H1 (cell line): ENCODE measurements at regions not wholly inside any gene's neighbourhood (a gene's known extent, or its start where the extent isn't known, plus 50 kb on each side); places are given as distances from the start of the nearest gene placed in this dataset.

ENCODE experiments used
- CTCF ChIA-PET: fragments of 300-600 bp; sonication (Branson Sonifier 250); formaldehyde crosslinking; loops from one replicate; lab custom pipeline; 2021; ENCODE audit not compliant: partially characterized antibody; lab: Charles Lee
- POLR2A ChIA-PET: fragments of 300-600 bp; sonication (Branson Sonifier 250); formaldehyde crosslinking; loops from one replicate; lab custom pipeline; 2021; ENCODE audit warnings: inconsistent platforms; ENCODE audit not compliant: partially characterized antibody; lab: Charles Lee
- DNase-seq, 2 experiments: peaks; one replicate each; pipeline versions ENCODE4 v3.0.0 to v3.0.0-alpha.2; 2010 to 2022; ENCODE audit warnings: low spot score in 2 of 2, low read depth in 1 of 2, mixed read lengths in 1 of 2
- FAIRE-seq: peaks from 2 replicates; lab custom pipeline; 2011; peaks lifted over from hg19 to GRCh38; lab: Jason Lieb, UNC
- H2AFZ ChIP-seq: 2 replicates; pipeline ENCODE4 v1.8.1; 2012; ENCODE audit warnings: low read length, inconsistent platforms
- H2AK5ac ChIP-seq: 2 replicates; pipeline ENCODE4 v1.6.1; 2013; ENCODE audit warnings: low read depth, low read length
- H2BK120ac ChIP-seq: replicated peaks from 2 replicates; pipeline ENCODE3; 2013; ENCODE audit warnings: low read depth, low read length, inconsistent platforms
- H2BK12ac ChIP-seq: 2 replicates; pipeline ENCODE4 v1.6.1; 2013; ENCODE audit warnings: low read depth, low read length
- H2BK15ac ChIP-seq: 2 replicates; pipeline ENCODE4 v1.6.1; 2013; ENCODE audit warnings: low read length
- H2BK20ac ChIP-seq: 2 replicates; pipeline ENCODE4 v1.6.1; 2013; ENCODE audit warnings: low read length
- H2BK5ac ChIP-seq: 2 replicates; pipeline ENCODE4 v1.6.1; 2013; ENCODE audit warnings: low read depth, low read length
- H3K14ac ChIP-seq: 2 replicates; pipeline ENCODE4 v1.6.1; 2013; ENCODE audit warnings: inconsistent platforms; ENCODE audit not compliant: insufficient read length
- H3K18ac ChIP-seq: 2 replicates; pipeline ENCODE4 v1.6.1; 2013; ENCODE audit warnings: low read length; ENCODE audit errors: extremely low read depth
- H3K23ac ChIP-seq: 2 replicates; pipeline ENCODE4 v1.6.1; 2013; ENCODE audit warnings: inconsistent platforms; ENCODE audit not compliant: insufficient read length
- H3K23me2 ChIP-seq: 2 replicates; pipeline ENCODE4 v1.6.1; 2013; ENCODE audit warnings: low read depth, low read length
- H3K27ac ChIP-seq: 2 replicates; pipeline ENCODE4 v1.6.1; 2011; ENCODE audit warnings: low read depth, low read length, inconsistent platforms
- H3K27me3 ChIP-seq, 4 experiments: replicated peaks in 1 of 4; 1 replicate in 1 of 4; 2 replicates in 3 of 4; pipeline versions ENCODE4 v1.6.1 to v1.8.1; 2011 to 2013; ENCODE audit warnings: low read length in 3 of 4, mild to moderate bottlenecking in 3 of 4, inconsistent platforms in 2 of 4, mixed read lengths in 2 of 4, moderate library complexity in 1 of 4; ENCODE audit not compliant: control insufficient read depth in 3 of 4, insufficient read depth in 3 of 4; ENCODE audit errors: extremely low read depth in 1 of 4
- H3K36me3 ChIP-seq, 4 experiments: 2 replicates each; pipeline versions ENCODE4 v1.6.1 to v1.8.1; 2011 to 2013; ENCODE audit warnings: mild to moderate bottlenecking in 4 of 4, low read length in 3 of 4, moderate library complexity in 2 of 4, control low read depth in 1 of 4, inconsistent platforms in 1 of 4; ENCODE audit not compliant: insufficient read depth in 4 of 4, control insufficient read depth in 2 of 4
- H3K4ac ChIP-seq: replicated peaks from 2 replicates; pipeline ENCODE3; 2013; ENCODE audit warnings: low read length, low read depth, mixed read lengths, inconsistent platforms; ENCODE audit not compliant: insufficient read length
- H3K4me1 ChIP-seq, 4 experiments: replicated peaks in 1 of 4; 1 replicate in 1 of 4; 2 replicates in 3 of 4; pipeline versions ENCODE4 v1.6.1 to v1.8.1; 2011 to 2013; ENCODE audit warnings: low read length in 3 of 4, inconsistent platforms in 2 of 4, mixed read lengths in 1 of 4; ENCODE audit not compliant: insufficient read depth in 4 of 4, control insufficient read depth in 3 of 4
- H3K4me2 ChIP-seq, 2 experiments: 2 replicates each; pipeline versions ENCODE4 v1.6.1 to v1.8.1; 2011 to 2013; ENCODE audit warnings: low read depth in 2 of 2, low read length in 2 of 2, control low read depth in 1 of 2, inconsistent platforms in 1 of 2, mild to moderate bottlenecking in 1 of 2; ENCODE audit not compliant: insufficient read depth in 1 of 2
- H3K4me3 ChIP-seq, 4 experiments: fragments of 200-600, 300-600 bp in 1 of 4; sonication (generic), shearing (Covaris generic), sonication (Bioruptor Twin) in 1 of 4; 2 replicates each; pipeline versions ENCODE4 v1.5.1 to v1.8.1; 2011 to 2016; ENCODE audit warnings: low read length in 4 of 4, low read depth in 3 of 4, control low read depth in 2 of 4, inconsistent platforms in 2 of 4, mild to moderate bottlenecking in 2 of 4, mixed read lengths in 1 of 4, moderate library complexity in 1 of 4; ENCODE audit not compliant: insufficient read depth in 2 of 4; ENCODE audit errors: extremely low read depth in 1 of 4
- H3K56ac ChIP-seq: replicated peaks from 2 replicates; pipeline ENCODE3; 2013; ENCODE audit warnings: low read depth, mild to moderate bottlenecking, mixed read lengths, low read length, inconsistent platforms; ENCODE audit not compliant: insufficient read length
- H3K79me1 ChIP-seq: 2 replicates; pipeline ENCODE4 v1.6.1; 2013; ENCODE audit warnings: low read depth, low read length, control low read depth
- H3K79me2 ChIP-seq, 2 experiments: 2 replicates each; pipeline versions ENCODE4 v1.6.1 to v1.8.1; 2012 to 2013; ENCODE audit warnings: low read length in 2 of 2, mild to moderate bottlenecking in 2 of 2, inconsistent platforms in 1 of 2; ENCODE audit not compliant: insufficient read depth in 2 of 2, control insufficient read depth in 1 of 2
- H3K9ac ChIP-seq, 4 experiments: replicated peaks in 1 of 4; 1 replicate in 1 of 4; 2 replicates in 3 of 4; pipeline versions ENCODE4 v1.6.1 to v1.8.1; 2011 to 2013; ENCODE audit warnings: low read depth in 3 of 4, low read length in 3 of 4, control low read depth in 2 of 4, mild to moderate bottlenecking in 2 of 4, moderate library complexity in 2 of 4, inconsistent platforms in 1 of 4; ENCODE audit errors: extremely low read depth in 1 of 4
- H3K9me3 ChIP-seq, 2 experiments: 2 replicates each; pipeline versions ENCODE4 v1.6.1 to v1.8.1; 2012 to 2013; ENCODE audit warnings: mild to moderate bottlenecking in 2 of 2, moderate library complexity in 2 of 2, control low read depth in 1 of 2, inconsistent platforms in 1 of 2, low read depth in 1 of 2, low read length in 1 of 2, mixed read lengths in 1 of 2; ENCODE audit not compliant: insufficient read depth in 2 of 2
- H4K20me1 ChIP-seq, 2 experiments: replicated peaks in 1 of 2; 2 replicates each; pipeline versions ENCODE3 to v1.8.1; 2011 to 2013; ENCODE audit warnings: inconsistent platforms in 2 of 2, low read length in 2 of 2, mild to moderate bottlenecking in 1 of 2; ENCODE audit not compliant: insufficient read depth in 2 of 2, control insufficient read depth in 1 of 2
- H4K5ac ChIP-seq: 2 replicates; pipeline ENCODE4 v1.6.1; 2013; ENCODE audit warnings: low read length, low read depth, mixed read lengths, inconsistent platforms; ENCODE audit not compliant: insufficient read length
- H4K8ac ChIP-seq: 2 replicates; pipeline ENCODE4 v1.8.0; 2013; ENCODE audit warnings: mild to moderate bottlenecking, moderate library complexity, low read length, inconsistent platforms; ENCODE audit not compliant: insufficient read depth; ENCODE audit errors: extremely low read depth
- H4K91ac ChIP-seq: replicated peaks from 2 replicates; pipeline ENCODE3; 2013; ENCODE audit warnings: low read length, mixed read lengths, inconsistent platforms; ENCODE audit not compliant: insufficient read length
- BCL11A ChIP-seq, 2 experiments: IDR thresholded peaks; one replicate each; pipeline ENCODE4 v1.6.1; 2011; ENCODE audit warnings: low read depth in 2 of 2, low read length in 2 of 2, mild to moderate bottlenecking in 2 of 2
- BRCA1 ChIP-seq: IDR thresholded peaks from 2 replicates; pipeline ENCODE4 v1.6.1; 2012; ENCODE audit warnings: low read depth, low read length, improper control_type of control experiment
- CBX5 ChIP-seq: fragments of 300-800, 300-1000 bp; sonication (generic); IDR thresholded peaks from 2 replicates; pipeline ENCODE4 v1.7.1; 2016; ENCODE audit warnings: antibody characterized with exemption, low read length, low read depth
- CTBP2 ChIP-seq: IDR thresholded peaks from 2 replicates; pipeline ENCODE4 v1.7.0; 2011; ENCODE audit warnings: borderline replicate concordance, mild to moderate bottlenecking, moderate library complexity, mixed read lengths, low read length; ENCODE audit not compliant: insufficient read depth, insufficient read length
- HDAC2 ChIP-seq, 2 experiments: fragments of 300-600 bp in 1 of 2; sonication (generic) in 1 of 2; IDR thresholded peaks; 2 replicates each; pipeline ENCODE4 v1.6.1; 2011 to 2012; ENCODE audit warnings: low read depth in 2 of 2, low read length in 2 of 2, mild to moderate bottlenecking in 2 of 2, moderate library complexity in 2 of 2, borderline replicate concordance in 1 of 2, inconsistent platforms in 1 of 2
- RBBP5 ChIP-seq: IDR thresholded peaks from 2 replicates; pipeline ENCODE4 v1.7.1; 2012; ENCODE audit warnings: low read depth, mild to moderate bottlenecking, inconsistent platforms, low read length, moderate library complexity, borderline replicate concordance
- RFX5 ChIP-seq: IDR thresholded peaks from 2 replicates; pipeline ENCODE4 v1.6.1; 2011; ENCODE audit warnings: low read depth, low read length, improper control_type of control experiment, borderline replicate concordance
- SIRT6 ChIP-seq: IDR thresholded peaks from one replicate; pipeline ENCODE4 v1.7.1; 2012; ENCODE audit warnings: low read length, inconsistent platforms
- SRF ChIP-seq: IDR thresholded peaks from 2 replicates; pipeline ENCODE4 v1.6.1; 2011; ENCODE audit warnings: mild to moderate bottlenecking, low read depth, low read length, moderate library complexity
- SUZ12 ChIP-seq: fragments of 200-600 bp; sonication (generic); IDR thresholded peaks from 2 replicates; pipeline ENCODE4 v1.6.1; 2012; ENCODE audit warnings: mild to moderate bottlenecking, inconsistent platforms, low read length, moderate library complexity, mixed read lengths
- TBP ChIP-seq: IDR thresholded peaks from 2 replicates; pipeline ENCODE4 v1.6.1; 2011; ENCODE audit warnings: low read depth, low read length, improper control_type of control experiment
- TCF12 ChIP-seq: IDR thresholded peaks from 2 replicates; pipeline ENCODE4 v1.6.1; 2011; ENCODE audit warnings: low read depth, mild to moderate bottlenecking, low read length
- YY1 ChIP-seq: IDR thresholded peaks from 2 replicates; pipeline ENCODE4 v1.6.1; 2011; ENCODE audit warnings: low read depth, mild to moderate bottlenecking, low read length
- WGBS, 2 experiments: shearing (Covaris generic) in 1 of 2; methylation state at CpG; one replicate each; pipeline versions ENCODE4 v1.1.6 to v1.1.7; 2013 to 2015; ENCODE audit warnings: low lambda C conversion rate in 2 of 2, mixed read lengths in 2 of 2, inconsistent platforms in 1 of 2, low coverage in 1 of 2, missing lambda C conversion rate in 1 of 2; ENCODE audit not compliant: insufficient replicate concordance in 2 of 2, insufficient coverage in 1 of 2, insufficient read length in 1 of 2; ENCODE audit errors: extremely low coverage in 1 of 2, missing lambda C conversion rate in 1 of 2; 5-methylcytosine and 5-hydroxymethylcytosine counted together
- TF ChIP-seq, protein P1 (sequence below): IDR thresholded peaks from 2 replicates; pipeline ENCODE4 v1.6.1; 2012; ENCODE audit warnings: inconsistent platforms
- TF ChIP-seq, protein P2 (sequence below): IDR thresholded peaks from 2 replicates; pipeline ENCODE4 v1.6.1; 2012; ENCODE audit warnings: inconsistent platforms

DNA sequence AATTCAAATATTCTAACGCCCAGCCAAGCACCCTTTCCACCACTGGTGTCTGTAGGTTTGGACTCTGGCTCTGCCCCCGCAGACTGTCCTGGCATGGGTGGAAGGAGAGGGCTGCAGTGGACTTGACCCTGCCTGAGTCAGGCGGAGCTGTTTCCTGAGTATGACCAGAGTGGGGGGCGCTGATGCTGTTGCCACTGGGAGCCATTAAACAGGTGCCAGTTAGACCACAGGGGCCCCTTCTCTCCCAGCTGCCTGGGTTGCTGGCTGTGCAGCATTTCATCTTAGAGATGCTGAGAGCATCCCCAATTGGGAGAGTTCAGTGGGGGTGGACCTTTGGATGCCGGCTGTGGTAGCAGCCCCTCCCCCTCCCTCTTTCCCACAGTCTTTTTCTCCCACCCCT is 539.5 kb downstream of the MATN1 start:
- no peak for FAIRE-seq
- TF ChIP-seq, protein P1, sequence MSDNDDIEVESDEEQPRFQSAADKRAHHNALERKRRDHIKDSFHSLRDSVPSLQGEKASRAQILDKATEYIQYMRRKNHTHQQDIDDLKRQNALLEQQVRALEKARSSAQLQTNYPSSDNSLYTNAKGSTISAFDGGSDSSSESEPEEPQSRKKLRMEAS, result no peak
- TF ChIP-seq TCF12 (no peak), RFX5 (no peak), HDAC2 (IDR thresholded peaks at IDR 0.05; ENCODE audit: borderline replicate concordance in 1 of 2, low read depth in 2 of 2, low read length in 2 of 2) (no peak), BRCA1 (no peak), SRF (no peak), TBP (no peak), CBX5 (no peak), SIRT6 (no peak), BCL11A (IDR thresholded peaks at IDR 0.05; ENCODE audit: low read depth in 2 of 2, low read length in 2 of 2) (no peak), CTBP2 (no peak), YY1 (no peak), RBBP5 (no peak), SUZ12 (no peak)
- TF ChIP-seq, protein P2, sequence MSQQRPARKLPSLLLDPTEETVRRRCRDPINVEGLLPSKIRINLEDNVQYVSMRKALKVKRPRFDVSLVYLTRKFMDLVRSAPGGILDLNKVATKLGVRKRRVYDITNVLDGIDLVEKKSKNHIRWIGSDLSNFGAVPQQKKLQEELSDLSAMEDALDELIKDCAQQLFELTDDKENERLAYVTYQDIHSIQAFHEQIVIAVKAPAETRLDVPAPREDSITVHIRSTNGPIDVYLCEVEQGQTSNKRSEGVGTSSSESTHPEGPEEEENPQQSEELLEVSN, result no peak

More for the DNA sequence above, 539.5 kb downstream of the MATN1 start:
- Histone ChIP-seq H2BK15ac (no peak overlapping the region), H2BK5ac (no peak overlapping the region), H3K27me3 (no peaks in the 10 kb centered on the region; a peak in 1 of 7 replicates), H3K4me3 (no peak overlapping the region), H4K91ac (no peak overlapping the region), H3K79me2 (no peaks in the 10 kb centered on the region), H3K18ac (no peak overlapping the region), H3K4ac (no peak overlapping the region), H3K36me3 (no peaks in the 10 kb centered on the region), H4K8ac (no peak overlapping the region), H3K56ac (no peak overlapping the region), H3K23ac (no peak overlapping the region), H3K4me1 (no peaks in the 10 kb centered on the region; a peak in 1 of 7 replicates), H3K9ac (no peak overlapping the region), H3K9me3 (no peaks in the 10 kb centered on the region), H2BK120ac (no peak overlapping the region), H2BK20ac (no peak overlapping the region), H3K79me1 (no peaks in the 10 kb centered on the region), H3K27ac (no peak overlapping the region), H4K5ac (no peak overlapping the region), H4K20me1 (no peaks in the 10 kb centered on the region), H3K4me2 (no peak overlapping the region), H2BK12ac (no peak overlapping the region), H2AFZ (no peak overlapping the region), H3K23me2 (peaks cover 2% of the 10 kb centered on the region; the same call in 1 of the 2 replicates), H3K14ac (no peak overlapping the region), H2AK5ac (no peak overlapping the region)
- DNase-seq, result peak in 1 of 2 experiments; percentile 23
- POLR2A ChIA-PET, result no interaction called here
- 86% methylated on average over 5 of the region's 5 CpGs; no CpG with 5 or more reads in 1 of the 2 experiments for WGBS, 2 experiments
- CTCF ChIA-PET, result no interaction called here
